ENCODE measurements at regions not wholly inside any gene's neighbourhood (a gene's known extent, or its start where the extent isn't known, plus 50 kb on each side); places are given as distances from the start of the nearest gene placed in this dataset.

DNA sequence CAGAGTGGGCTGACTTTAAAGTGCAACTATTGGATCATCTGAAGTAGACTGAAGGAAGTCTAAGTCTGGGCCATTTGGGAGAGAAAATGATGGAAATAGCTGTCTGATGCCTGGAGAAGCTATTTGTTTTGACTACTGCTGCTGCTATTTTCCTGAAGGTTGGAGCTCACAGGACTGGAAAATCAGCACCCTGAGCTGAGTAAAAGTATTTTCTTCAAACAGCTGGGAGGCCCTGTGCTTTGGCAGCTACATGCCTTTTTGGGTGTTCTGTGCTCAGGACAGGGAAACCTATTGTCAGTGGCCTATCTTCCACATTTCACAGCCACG lies 302.6 kb downstream of the ENC1 start:
- TF ChIP-seq, protein P1, sequence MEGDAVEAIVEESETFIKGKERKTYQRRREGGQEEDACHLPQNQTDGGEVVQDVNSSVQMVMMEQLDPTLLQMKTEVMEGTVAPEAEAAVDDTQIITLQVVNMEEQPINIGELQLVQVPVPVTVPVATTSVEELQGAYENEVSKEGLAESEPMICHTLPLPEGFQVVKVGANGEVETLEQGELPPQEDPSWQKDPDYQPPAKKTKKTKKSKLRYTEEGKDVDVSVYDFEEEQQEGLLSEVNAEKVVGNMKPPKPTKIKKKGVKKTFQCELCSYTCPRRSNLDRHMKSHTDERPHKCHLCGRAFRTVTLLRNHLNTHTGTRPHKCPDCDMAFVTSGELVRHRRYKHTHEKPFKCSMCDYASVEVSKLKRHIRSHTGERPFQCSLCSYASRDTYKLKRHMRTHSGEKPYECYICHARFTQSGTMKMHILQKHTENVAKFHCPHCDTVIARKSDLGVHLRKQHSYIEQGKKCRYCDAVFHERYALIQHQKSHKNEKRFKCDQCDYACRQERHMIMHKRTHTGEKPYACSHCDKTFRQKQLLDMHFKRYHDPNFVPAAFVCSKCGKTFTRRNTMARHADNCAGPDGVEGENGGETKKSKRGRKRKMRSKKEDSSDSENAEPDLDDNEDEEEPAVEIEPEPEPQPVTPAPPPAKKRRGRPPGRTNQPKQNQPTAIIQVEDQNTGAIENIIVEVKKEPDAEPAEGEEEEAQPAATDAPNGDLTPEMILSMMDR (IDR thresholded peaks at IDR 0.05), result no peak
- no peak for TF ChIP-seq POLR2A (IDR thresholded peaks at IDR 0.05)
